IPS DF 4.7 (cell line): ENCODE measurements at regions not wholly inside any gene's neighbourhood (a gene's known extent, or its start where the extent isn't known, plus 50 kb on each side); places are given as distances from the start of the nearest gene placed in this dataset.
"Not testable (repeated sequence)": the region's sequence is repeated elsewhere in the genome, so short reads cannot be mapped to it uniquely, and the experiment has no call there.

Experiments used
- DNase-seq: peaks from one replicate; pipeline ENCODE4 v3.0.0-alpha.2; 2013; ENCODE audit warnings: low spot score; ENCODE audit errors: extremely low read depth

DNA sequence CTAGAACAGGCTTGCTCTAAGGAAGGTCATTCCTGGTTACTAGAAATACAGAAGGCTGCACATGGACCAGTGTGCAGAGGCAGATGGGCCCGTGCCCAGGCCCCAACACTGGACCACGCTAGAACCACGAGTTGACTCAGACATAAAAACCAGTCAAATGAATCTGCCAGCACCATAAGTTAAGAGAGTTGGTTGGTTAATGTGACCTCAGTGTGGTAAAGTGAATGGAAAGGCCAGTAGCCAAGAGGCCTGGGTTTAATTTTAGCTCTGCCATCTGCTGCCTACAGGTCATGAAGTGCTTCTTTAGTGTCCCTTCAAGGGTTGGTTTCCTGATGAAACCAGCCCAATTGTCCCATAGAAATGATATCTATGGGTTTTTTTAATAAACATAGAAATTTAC is 329.6 kb upstream of the NRP1 start:
- no peak for DNase-seq

DNA sequence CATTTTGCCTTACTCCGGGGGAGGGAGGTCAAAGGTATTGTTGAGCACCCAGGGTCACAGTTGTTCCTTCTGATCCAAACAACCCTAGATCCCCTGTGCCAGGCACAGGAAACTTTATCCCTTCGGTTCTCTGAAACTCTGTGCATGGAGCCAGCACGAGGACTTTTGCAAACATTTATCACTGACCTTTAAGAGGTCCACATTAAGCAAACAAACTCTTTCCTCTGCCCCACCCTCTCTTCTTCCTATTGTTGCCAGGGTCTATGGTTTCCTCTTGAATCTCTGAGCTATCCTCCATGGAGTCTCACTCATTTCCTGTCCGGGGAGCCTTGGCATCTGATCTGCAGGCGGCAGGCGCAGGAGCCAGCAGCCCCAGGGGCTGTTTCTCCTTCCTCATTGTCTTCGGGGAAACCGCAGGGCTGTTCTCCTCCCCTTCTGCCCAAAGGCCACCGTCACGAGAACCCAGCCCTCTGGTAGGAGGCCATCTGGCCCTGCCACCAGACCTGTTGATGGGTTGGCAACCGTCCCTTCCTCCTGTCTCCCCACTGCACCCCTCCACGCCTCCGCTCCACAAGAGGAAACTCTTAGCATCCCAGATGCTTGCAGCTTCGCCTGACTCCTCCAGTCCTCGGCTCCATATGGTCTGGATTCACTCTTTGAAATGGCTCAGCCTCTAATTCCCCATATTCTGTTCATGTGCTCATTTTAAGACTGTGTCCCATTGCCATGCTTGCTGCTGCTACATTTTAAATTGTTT is 327.3 kb upstream of the NRP1 start:
- DNase-seq = no peak

DNA sequence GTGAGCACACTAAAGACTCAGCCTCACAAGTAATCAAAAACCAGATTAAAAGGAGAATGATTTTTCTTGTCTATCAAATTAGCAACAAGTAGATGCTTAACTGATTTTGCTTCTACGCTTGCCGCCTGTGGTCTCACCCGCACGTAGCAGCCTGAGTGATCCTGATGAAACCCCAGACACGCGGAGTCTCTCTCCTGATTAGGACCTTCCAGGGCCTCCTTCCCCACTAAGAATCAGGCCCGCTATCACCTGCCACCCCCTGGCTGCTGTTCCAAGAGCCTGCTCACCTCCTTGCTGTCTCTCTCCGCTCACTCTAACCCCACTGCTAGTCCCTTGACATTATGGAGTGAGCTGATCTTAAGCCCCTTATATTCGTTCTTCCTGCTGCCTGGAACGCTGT is 325.9 kb upstream of the NRP1 start:
- no peak for DNase-seq

DNA sequence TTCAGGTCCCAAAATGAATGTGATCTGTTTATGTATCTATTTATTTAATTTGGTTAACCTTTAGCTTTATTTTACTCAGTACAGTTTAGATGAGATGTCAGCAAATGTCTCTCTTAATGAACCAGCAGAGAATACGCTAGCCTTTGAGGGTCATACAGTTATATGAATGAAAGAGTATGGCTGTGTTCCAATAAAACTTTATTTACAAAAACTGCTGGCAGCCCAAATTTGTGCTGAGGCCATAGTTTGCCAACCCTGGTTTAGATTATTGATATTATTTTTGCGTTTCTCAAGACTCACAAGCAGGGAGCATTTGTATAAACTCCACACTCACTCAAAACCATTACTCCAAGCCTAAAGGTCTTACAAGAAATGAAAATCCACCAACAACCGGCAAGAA is 323.4 kb upstream of the NRP1 start:
- no peak for DNase-seq

DNA sequence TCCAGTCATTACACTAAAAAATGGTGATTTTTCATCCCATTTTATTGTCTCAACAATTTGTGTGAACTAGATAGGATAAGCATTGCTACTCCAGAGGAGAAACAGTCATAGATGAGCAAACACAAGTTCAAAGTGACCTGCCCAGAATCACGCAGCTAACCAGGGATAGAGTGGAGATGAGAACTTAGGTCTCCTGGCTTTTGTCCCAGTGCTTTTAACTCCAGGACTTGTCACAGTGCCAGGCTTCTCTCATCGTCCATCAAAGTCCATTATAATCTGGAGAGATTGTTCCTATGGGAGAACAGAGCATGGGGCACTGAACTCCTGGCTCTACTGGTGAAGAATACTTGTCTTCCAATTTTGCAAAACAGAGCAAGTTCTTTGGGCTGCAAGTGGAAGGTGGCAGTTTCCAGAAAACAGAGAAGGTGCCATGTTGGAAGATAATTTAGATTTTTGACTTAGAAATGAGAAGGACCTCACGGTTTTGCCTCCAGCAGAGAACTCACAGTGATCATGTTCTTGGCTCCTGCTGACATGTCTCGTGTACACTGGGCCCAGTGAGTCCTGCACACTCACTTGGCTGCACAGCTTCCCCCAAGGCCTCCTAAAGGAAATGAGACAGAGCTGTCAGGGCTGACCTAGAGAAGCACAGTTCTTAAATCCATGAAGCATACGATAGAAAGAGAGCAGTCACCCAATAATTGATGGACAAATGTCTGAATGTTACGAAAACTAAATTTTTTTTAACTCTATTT is 322.9 kb upstream of the NRP1 start:
- no peak for DNase-seq

DNA sequence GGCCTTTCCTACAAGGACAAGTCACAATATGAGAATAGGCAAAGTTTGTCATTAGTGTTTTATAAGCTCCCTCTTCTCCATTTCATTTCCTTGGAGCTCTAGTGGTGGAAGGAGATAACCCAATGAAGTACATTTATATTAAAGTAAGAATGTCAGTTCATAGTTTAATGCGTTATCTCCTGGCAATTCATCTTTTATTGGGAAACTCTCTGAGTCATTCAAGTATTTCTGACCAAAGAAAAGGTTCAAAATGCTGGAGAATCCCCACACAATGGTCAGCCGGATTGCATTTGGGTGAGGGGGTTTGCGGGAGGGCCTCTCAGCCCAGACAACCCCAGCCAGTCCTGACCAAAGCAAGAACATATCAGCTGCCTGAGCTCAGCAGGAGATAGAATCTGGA is 321.5 kb upstream of the NRP1 start:
- no peak for DNase-seq

DNA sequence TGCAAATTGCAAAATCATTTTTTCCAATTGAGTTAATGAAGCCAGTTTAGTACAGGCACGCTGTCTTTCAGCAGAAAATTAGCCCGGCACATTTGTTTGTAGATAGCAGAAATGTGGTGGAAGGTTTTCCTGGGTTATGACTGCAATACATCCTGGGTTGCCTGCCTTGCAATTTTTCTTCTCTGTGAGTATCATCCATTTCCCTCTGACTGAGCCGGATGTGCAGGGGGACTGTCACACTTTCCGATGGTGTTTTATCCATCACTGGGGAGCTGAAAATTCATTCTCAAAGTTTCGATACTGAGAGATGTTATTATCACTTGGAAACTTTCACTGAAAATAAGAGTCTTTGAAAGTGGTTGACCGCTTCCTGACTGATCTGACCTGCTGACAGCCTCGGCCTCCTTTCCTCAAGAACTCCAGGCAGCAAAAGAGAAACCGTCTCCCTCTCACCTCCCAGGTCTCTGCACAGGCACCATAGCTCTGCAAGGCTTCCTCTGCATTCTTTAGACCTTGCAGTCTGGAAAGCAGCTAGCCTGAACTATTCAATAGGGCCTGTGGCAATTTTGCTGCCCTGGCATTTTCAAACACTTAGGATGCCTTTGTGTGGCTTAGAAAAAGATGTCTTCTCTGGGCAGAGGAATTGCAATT is 320.8 kb upstream of the NRP1 start:
- DNase-seq = no peak

DNA sequence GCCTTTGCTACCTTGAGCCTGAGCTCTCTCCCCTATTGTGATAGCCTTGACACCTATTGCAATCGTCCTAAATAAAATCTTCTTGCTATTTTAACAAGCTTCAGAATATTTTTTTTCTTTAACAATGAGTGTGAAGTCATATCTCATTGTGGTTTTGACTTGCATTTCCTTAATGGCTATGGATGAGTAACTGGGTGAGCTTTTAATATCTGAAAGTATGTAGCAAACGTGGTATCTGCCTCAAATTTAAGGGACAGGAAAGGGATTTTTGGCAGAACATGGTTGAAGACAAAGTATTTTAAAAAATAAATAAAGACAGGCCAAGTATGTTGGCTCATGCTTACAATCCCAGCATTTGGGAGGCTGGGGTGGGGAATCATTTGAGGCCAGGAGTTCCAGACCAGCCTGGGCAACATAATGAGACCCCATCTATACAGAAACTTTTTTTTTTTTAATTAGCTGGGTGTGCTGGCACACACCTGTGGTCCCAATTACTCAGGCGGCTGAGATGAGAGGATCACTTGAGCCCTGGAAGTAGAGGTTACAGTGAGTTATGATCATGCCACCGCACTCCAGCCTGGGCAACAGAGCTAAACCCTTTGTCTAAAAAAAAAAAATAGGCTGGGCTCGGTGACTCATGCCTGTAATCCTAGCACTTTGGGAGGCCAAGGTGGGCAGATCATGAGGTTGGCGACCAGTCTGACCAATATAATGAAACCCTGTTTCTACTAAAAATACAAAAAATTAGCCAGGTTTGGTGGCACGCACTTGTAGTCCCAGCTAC is 319.3 kb upstream of the NRP1 start:
- no peak for DNase-seq

DNA sequence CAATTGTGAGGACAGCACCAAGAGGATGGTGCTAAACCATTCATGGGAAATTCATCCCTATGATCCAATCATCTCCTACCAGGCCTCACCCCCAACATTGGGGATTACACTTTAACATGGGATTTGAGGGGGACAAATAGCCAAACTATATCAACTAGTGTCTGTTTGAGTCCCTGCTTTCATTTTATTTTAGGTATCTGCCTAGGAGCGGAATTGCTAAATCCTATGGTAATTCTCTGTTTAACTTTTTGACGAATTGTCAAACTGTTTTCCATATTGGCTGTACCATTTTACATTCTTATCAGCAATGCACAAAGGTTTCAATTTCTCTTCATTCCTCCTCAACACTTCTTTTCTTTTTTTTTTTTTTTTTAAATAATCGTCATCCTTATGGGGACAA is 318.4 kb upstream of the NRP1 start:
- no peak for DNase-seq

DNA sequence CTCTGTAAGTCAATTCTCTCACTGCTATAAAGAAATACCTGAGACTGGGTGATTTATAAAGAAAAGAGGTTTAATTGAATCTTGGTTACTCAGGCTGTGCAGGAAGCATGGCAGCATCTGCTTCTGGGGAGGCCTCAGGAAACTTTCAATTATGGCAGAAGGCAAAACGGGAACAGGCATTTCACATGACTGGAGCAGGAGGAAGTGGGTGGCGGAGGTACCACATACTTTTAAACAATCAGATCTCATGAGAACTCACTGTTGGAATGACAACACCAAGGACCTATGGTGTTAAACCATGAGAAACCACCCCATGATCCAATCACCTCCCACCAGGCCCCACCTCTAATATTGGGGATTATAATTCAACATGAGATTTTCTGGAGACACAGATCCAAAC is 315.7 kb upstream of the NRP1 start:
- not testable (repeated sequence) for DNase-seq

DNA sequence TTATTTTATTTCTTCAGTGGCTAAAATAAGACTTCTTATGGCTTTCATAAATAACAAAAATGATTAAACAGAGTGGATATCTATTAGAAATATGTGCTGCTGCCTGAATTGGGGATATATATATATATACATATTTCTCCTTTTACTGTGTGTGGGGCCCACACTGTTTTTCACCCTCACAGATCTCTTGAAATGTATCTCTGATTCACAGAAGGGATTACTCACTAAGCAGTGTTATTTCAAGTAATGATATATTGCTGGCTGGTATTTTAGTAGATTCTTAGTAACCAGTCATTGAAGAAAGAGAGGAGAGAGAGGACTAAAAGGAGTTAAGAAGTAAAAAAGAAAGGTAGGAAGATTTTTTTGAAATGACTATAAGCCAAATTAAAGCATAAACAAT is 308.6 kb upstream of the NRP1 start:
- no peak for DNase-seq

DNA sequence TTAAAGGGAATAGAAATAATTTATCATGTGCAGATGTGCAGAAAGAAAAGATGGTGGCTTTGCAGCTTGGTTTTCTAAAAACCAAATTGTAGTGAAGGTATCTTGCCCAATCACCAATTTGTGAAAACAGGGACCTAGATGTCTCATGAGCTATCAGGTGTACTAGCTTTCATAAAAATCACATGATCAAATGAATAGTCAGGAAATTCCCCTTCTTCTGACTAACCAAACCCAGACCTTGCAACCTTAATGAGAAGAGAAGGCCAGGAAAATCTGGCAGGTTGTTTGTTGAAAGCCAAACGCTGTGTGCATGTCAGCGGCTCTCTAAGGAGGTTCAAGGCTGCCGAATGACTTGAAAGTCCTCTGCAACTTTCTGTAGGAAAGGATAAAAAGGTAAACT is 304.4 kb upstream of the NRP1 start:
- DNase-seq = no peak

DNA sequence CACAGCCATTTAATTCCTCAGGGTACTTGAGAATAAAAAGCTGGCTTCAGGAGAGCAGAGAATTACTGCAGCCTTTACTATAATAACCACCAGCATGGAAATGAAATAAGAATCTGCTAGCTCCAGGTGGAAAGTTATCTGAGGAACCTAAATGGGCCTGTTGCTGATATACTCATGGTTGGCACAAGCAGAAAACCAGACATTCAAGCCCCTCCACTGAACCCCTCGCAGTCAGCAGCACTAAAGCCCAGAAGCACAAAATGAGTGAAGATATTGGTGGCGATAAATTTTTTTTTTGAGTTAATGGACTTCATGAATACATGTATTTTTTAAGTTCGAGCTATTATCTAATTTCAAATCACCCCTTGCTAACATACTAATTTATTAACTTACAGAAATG is 303.9 kb upstream of the NRP1 start:
- no peak for DNase-seq

DNA sequence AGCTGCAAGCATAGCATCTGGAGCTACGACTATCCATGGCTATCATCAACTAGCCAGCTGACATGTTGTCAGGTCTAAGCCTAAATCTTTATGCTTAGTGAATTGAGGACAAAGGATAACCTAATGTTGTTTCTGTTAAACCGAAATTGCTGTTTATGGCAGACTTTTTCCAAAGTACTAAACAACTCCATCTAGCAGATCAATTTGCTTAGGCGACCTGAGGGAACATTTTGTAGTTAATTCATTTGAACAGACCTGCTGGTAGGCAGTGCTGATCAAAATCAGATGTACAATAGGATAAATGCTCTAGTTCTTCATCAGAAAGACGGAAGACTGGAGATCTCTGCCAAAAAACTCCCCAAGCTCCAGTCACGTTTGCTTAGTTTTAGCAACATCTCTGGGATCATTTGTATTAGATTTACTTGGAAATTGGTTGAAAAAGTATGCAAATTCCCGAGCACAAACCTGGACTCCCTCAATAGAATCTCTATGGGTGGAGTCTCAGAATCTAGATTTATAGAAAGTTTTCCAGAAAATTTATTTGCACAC is 301.6 kb upstream of the NRP1 start:
- no peak for DNase-seq

DNA sequence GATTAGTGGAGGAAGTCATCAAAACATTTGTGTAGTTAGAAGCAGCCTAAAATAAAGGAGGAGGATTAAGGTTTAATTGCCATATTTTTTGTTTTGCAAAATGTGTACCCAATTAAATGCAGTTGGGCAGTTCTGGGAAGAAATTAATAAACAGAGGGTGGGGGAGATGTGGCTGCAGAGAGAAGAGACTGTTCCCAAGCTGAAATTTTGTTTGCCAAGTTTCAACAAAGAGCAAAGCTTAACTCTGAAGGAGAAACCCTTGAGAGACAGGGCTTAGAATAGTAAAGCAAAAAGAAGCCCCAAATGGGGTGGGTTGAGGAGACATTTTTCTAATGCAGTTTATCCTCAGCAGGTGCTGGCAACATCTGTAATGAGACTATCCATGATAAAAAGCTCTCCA is 298.0 kb upstream of the NRP1 start:
- DNase-seq = no peak

DNA sequence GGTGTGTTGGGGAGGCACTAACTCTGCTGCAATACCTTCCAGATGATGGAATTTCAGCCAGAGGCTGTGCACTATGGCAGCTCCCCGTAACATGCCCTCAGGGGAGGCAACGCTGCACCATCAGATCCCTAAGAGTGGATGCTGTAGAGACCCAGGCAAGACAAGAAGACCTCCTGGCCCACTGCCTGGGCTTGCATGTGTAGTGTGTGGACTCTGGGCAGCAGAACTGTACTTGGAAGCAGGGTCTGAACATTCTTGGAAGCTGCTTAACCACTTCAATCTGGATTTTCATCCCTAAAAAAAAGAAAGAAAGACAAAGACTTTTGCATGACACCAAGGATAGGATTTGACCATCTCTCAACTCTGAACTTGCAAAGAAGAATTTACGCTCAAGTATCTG is 297.5 kb upstream of the NRP1 start:
- no peak for DNase-seq

DNA sequence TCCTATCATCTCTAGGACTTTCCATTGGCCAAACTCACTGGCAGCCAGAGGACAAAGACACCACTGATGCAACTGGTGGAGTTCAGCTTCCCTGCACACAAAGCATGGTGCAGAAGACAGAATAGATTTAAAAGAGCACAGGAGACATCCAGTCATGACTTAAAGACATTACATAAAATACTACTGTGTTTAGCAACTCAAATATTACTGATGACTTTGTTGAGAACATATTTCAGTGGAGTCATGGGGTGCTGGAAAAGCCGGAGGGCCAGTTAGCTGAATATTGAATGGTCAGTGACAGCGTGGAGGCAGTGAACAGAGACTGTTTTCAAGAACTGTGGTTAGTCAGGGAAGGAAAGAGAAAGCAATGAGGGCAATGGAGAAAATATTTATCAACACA is 296.3 kb upstream of the NRP1 start:
- DNase-seq = no peak

DNA sequence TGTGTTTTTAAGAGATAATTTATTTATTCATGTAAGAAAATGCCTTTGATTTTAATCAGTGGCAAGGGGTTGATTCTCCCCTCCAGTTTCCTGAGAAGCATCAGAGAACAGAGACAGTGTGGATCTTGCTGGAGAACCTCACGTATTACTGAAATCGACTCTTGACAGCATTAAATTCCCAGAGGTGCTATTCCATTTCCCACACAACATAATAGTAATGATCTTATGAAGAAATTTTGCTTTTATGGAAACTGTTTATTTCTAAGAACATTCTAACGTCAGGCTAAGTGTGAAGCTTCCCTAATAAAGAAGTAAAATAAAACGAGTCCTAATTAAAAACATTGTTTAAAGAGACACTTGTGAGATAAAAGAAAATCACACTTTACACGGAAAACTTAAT is 293.1 kb upstream of the NRP1 start:
- no peak for DNase-seq

DNA sequence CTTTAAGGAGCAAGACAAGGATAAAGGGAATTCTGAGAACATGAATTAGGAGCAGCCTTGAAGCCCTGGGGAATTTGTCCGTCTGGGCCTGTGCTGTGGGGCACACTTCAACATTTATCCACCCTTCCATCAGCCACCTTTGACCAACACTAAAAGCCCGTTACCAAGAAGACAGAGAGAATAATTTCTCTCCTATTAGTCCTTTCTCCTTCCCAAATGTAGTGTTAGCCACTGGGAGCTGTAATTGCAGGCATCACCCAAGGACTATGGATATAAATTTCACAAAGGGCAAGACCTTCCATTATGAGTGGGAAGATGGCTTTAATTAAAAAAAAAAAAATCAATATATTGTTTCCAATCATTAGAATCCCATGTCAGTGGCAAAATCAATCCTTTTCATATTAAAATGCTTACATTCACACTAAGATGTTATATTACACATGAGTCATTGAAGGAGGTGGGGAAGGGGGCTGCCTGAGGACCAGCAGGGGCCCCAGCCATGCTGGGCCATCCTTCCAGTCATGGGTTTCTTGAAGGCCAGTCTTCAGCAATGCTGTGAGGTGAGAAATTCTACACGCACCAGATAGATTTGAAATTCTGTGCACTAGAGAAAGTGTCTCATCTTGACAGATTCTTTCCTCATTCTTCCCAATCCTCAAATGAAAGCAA is 292.5 kb upstream of the NRP1 start:
- DNase-seq = no peak

DNA sequence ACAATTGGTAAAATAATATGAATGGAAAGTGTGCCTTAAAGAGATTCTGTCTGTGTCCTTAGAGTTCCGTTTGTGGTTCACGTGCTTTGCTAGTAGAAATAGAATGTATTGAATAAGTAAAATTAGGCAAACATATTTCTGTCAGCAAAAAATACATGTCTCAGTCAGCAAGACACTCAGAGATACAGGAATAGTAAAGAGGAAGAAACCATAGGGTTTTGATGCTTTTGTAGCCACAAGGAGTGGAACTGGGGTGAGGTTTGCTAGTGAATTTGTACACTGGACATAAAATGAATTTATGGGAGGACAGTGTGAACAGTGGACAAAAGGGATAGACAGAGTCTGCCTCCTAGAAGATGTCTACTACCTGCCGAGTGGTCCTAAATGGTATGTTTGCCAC is 289.2 kb upstream of the NRP1 start:
- no peak for DNase-seq

DNA sequence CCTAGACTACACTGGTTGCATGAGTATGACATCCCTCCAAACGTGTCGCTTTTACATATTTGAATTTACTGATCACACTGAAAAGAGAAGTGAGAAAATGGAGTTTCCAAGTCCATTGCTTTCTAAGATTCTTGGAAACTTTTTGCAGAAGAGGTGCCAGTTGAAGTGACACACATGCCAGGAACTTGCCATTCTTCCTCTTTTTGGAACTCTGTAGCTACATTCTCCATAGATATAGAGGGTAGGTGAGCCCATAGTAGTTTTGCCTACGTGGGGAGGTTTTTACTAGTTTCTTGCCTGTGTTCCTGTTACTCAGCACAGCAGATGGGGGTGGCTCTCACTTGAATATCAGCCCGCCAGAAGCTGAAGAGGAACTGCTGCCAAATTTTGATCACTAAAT is 286.6 kb upstream of the NRP1 start:
- no peak for DNase-seq
